Upper lobe of left lung (tissue), 4 donors: ENCODE measurements at regions not wholly inside any gene's neighbourhood (a gene's known extent, or its start where the extent isn't known, plus 50 kb on each side); places are given as distances from the start of the nearest gene placed in this dataset.

Source experiments
- CTCF ChIP-seq, 6 experiments: fragments of 450-650 bp in 4 of 6; fragments of 200-600 bp in 2 of 6; sonication (generic) in 2 of 6; IDR thresholded peaks; one replicate each; pipeline ENCODE4 v1.5.1; 2016 to 2019; ENCODE audit warnings: antibody characterized with exemption in 6 of 6
- EP300 ChIP-seq, 4 donors: sonication (generic); formaldehyde crosslinking; IDR thresholded peaks; one replicate each; pipeline ENCODE4 v1.5.1; 2017; ENCODE audit warnings: antibody characterized with exemption in 4 of 4, control low read depth in 2 of 4
- POLR2A ChIP-seq, 4 donors: fragments of 450-650 bp; IDR thresholded peaks; one replicate each; pipeline ENCODE4 v1.5.1; 2016 to 2017; ENCODE audit warnings: antibody characterized with exemption in 4 of 4, mild to moderate bottlenecking in 2 of 4
- POLR2AphosphoS5 ChIP-seq, 2 donors: sonication (generic); formaldehyde crosslinking; IDR thresholded peaks; one replicate each; pipeline ENCODE4 v1.5.1; 2017; ENCODE audit warnings: antibody characterized with exemption in 2 of 2

GRCh38 chr6:26193467-26194328 is 106.5 kb downstream of the HFE start:
- TF ChIP-seq CTCF (IDR thresholded peaks at IDR 0.05) (no peak), POLR2AphosphoS5 (IDR thresholded peaks at IDR 0.05) (no peak), EP300 (IDR thresholded peaks at IDR 0.05) (no peak), POLR2A (IDR thresholded peaks at IDR 0.05) (no peak)
